Mucosa of gallbladder (tissue), 1 donor: ENCODE measurements at regions not wholly inside any gene's neighbourhood (a gene's known extent, or its start where the extent isn't known, plus 50 kb on each side); places are given as distances from the start of the nearest gene placed in this dataset.

Experiments used
- DNase-seq: peaks from one replicate; pipeline ENCODE4 v3.0.0-alpha.2; 2020; ENCODE audit warnings: low spot score
- donor health status: DM: no; HTN: no; CAD: no.

DNA sequence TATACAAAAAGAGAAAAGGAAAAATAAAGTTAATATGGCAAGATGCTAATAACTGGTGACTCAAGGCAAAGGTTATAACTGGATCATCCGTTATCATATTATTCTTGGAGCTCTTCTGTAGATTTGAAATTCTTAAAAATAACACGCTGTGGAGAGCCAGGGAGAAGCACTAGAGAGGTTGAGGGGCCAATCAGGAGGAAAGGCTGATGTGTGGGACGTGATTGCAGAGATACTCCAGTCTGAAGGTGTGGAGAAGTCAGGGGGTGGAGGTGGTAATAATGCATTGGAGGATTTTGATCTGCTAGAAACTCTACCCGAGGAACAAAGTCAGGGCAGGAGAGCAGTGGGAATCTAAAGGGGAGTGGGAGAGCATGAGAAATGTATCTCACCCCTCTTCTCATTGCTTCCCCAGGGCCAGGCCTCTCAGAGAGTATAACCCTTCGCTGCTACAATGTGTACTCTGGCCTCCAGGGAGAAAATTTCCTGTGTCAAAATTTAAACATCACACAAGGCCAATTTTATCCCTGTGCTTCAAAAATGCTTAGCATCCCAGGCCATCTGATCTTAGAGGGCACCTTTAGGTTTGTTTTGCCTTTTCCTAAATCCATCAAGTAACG lies 211.5 kb upstream of the SEMA6D start:
- no peak for DNase-seq

DNA sequence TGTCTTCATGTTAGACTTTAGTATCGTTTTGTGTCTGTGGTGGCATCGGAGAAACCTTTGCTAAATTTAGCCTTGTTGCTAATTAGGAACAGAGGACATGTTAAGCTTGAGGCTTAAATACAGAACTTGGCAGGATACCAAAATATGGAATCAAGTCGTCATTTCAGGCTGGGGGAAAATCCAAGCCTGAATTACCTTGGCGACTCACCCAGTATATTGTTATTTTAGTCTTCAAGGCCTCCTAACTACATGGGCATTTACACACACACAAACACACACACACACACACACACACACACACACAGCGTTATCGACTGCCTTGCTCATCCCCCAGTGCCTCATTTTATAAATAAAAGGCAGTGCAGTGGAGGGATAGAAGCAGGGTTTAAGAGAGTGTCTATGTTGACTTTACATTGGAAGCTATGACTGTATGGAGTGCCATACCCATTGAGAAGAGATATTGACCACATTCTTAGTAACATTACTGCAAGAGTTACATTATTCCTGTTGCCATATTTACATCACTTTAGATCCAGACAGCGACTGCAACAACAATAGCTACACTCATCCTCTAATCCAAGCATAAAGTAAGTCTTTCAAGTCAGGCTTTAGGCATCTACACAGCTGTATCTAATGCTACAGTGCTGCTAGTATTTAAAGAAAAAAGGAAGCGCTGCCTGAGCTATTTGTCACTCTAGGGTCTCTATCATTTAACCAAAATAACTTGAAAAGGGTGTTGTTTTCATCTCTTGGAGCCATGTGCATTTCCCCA lies 210.8 kb upstream of the SEMA6D start:
- DNase-seq = no peak

DNA sequence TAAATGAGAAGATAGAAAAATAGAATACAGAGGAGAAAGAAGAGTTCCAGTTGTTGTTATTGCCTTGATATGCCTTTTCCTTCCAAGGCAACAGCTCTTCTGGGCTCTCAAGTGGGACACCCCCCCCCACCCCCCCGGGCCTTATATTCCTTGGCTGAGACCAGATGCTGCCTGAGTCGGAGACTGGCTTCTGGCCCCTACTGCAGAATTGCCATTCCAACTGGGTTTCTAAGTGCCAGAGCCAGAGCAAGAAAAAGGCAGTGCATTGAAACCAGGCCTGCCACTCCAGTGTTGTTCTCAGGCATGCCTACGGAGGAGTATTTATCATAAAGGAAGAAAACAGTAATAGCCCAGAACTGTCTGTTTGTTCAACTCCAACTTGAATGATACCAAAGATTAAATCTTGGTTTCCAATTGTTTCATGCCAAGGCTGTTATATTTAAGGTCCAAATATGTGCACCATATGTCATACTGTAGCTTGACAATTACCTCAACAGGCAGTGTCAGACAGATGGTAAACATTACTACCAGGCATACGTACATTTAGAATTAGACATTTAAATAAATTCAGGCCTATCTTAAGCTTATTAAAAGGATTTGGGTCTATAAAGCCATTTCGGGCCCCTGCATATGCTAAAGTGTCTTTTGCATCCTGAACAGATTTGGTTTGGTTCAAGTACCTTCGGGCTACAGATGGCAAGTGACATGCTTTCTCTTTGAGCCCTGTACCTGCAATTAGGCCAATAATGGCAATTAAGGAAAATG lies 209.9 kb upstream of the SEMA6D start:
- no peak for DNase-seq

DNA sequence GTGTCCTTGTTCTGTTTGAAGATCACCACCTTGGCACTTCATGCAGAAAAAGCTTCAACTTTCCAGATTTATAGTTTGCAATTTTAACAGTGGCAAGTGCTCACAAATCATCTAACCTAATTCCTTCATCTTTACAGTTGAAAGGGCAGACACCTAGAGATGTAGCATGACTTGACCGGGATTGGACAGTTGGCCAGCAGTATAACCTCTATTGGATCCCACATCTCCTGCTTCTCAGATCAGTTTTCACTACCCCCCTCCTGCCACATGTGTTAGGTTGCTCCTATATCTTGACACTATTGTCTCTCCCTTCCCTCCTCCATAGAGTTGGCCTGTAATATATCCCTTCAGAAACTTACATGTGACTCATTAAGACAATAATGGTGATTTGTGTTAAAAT lies 206.0 kb upstream of the SEMA6D start:
- DNase-seq = no peak

DNA sequence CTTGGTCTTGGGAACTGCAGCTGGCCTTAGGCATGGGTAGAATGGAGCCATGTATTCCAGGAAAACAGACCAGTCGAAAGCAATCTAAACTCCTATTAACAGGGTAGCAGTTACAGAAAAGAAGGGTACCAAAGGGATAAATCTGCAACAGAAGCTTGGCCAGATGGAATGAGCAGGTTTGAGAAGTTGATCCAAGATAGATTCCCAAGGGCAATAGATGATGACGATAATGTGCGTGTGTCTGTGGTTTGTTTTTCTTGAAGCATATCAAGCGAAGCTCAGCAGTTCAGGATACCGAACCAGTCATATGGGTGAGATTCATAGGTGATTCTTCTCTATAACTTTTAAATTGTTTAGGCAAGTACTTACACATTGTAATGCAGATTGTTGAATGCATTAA lies 203.8 kb upstream of the SEMA6D start:
- DNase-seq = no peak

DNA sequence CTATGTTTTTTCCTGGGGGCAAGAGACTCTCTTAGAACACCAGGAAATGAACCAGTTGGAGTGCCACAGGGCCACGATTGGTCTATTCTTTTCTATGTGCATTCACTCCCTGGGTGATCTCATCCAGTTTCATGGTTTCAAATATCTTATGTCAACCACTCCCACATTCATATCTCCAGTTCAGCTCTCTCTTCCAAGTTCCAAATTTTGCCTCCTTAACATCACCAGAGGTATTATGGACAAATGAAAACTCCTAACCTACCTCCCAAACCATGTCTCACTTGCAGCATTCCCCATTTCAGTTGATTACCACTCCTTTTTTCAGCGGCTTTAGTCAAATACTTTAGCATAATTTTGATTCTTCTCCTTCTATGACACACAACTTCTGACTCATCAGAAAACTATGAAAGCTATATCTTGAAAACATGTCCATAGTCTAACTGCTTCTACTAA lies 203.1 kb upstream of the SEMA6D start:
- DNase-seq = no peak

DNA sequence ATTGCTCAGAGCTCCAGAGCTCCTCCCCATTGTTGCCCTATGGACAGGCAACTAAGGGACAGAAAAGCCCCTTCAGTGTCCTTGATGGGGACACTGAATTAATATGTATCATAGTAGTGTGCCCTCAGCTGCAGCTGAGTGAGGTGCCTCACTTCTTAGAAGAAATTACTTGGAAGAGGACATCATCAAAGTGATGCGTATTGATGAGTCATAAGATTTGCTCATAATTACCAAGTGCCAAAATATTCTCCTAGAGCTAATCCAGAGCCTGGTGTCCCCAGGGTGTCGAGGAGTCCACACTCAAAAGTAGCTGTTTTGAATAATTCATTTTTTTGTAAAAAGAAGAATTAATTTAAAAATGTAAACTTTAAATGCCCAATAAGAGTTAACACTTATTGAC lies 200.7 kb upstream of the SEMA6D start:
- DNase-seq = no peak

DNA sequence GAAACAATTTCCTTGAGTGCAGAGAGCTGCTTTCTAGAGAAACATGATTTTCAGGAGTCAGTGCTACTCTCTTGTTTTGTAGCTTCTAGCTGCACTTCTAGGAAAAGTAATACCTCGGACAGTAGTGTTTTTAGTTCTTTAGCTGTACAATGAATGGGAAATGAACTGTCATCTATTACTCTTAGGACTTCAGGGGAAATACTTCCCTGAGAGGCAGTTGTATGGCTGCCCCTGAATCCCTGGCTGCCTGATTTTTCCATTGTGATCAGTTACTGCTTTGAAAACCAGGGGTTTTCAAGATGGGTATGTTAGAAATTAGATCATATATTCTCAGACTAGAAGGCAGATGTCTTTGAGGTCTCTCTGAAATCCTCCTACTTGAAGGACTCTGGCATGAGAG lies 200.3 kb upstream of the SEMA6D start:
- no peak for DNase-seq

DNA sequence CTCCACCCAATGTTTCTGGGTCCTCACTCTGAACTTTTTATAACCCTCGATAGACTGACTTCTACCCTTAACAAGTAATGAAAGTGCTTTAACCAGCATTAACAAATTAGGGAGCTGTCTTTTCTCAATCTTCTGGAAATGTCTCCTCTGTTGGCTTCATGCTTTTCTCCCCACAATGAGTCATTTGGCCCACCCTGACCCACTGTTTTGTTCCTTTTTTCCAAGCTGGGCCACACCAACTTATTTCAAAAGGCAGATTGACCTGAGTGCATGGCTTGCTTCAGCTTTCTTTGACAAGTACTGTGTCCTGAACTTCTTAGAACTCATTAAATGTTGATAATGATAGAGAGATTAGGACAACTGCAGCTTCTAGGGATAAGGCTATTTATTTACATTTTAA lies 199.6 kb upstream of the SEMA6D start:
- DNase-seq = peak; percentile 10

DNA sequence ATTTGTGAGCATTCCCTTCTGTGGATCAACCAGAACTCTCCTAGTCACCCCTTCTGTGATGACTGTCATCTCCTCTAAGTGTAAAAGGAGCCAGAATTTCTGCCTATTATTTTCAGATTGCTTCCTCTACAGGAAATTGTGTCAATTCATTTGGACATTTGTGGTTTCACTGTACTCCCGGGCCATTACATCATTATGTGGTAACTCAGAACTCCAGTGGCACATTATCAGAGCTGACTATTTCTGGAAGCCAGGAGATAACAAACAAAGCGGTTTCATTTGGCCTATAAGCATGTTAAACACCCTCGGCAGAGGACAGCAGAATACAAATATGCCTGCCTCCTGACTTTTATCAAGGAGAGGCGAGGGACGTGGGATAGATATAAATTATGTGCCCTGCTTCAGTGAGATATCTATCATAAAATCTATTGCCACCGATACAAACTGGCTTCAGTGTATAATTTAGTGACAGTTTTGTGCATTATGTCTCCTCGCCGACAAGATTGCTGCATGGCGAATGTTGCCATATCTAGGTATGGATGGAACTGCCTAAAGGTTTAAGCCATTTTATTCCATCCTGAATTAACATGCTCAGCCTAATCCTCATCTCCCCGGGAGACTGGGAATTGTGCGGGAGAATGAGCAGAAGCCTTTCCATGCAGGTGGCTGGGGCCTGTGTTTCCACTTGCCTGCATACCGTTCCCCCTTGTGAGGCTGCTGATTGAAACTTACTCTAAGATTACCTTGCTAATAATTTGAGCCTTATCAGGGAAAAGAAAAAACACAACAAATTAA lies 193.4 kb upstream of the SEMA6D start:
- DNase-seq = no peak

DNA sequence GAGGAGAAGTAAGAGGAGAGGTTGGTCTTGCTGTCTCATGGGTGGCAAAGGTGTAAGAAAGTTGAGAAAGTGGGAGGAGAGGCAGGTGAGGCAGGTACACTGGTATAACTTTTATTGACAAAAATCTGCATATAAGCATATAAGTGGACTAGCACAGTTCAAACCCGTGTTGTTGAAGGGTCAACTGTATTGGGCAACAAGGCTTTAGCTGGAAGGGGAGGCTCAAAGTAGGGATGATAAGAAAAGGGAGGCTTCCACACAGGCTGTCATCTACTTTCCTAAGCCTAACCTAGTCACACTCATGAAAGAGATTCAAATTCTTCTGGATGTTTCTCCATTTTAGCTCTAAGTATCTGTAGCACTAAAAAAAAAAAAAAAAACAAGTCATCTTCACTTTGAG lies 188.1 kb upstream of the SEMA6D start:
- no peak for DNase-seq

DNA sequence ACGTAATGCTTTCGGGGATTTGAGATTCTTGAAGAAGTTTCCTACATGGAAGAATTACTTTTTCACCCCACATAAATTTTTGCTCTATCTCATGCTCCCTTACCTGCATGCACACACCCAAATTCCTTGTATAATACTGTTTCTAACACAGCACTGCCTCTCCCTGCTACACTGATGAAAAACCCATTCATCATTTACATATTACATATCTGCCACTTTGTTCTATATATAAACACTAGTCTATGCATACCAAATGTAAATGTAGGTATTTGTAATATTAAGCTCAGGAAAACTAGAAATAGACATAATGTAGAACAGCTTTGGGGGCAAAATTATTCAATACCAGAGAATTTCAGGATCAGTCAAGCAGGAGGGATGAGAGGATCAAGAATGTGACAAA lies 182.6 kb upstream of the SEMA6D start:
- no peak for DNase-seq

DNA sequence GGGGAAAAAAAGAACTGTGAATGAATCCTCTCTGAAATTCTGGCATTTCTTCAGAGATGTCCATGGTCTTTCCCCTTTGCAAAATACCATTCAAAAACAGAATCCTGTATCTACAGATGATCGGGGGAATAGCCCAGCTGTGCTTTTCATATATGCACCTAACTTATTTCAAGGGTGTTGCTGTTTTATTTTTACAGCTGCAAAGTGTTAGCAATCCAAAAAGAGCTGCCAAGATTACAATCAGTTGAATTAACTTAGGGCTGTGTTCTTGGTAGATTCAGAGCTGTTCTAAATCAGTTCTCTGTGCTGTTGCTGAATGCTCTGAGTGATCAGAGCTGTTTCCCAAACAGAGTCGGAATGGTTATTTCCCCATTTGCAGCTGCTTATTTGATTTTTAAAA lies 175.7 kb upstream of the SEMA6D start:
- no peak for DNase-seq

DNA sequence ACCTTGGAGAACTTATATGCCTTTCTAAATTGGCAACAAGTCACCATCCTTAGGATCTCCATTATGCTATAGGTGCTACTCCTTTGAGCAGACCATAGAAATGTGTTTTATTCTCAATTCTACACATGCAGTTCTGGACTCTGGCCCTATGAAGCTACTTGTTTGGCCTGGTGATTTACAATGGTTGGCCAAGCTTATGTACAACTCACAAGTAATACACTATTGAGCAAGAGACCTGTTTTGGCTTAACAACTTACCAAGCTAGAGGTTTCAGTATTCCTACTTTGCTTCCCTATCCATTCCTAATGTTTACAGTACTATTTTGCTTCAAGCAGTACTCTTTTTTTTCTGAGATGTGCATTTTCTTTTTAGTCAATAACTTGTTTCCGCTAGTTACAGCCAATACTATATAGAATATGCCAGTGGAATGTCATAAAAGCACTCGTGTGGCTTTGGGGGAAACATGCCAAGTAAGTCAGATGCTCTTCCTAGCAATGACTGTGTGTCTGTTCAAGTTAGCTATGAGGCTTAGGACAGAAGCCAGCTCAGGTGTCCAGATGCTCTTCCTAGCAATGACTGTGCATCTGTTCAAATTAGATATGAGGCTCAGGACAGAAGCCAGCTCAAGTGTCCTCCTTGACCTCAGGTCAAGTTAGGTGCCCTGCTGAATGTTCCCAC lies 174.9 kb upstream of the SEMA6D start:
- DNase-seq = no peak

DNA sequence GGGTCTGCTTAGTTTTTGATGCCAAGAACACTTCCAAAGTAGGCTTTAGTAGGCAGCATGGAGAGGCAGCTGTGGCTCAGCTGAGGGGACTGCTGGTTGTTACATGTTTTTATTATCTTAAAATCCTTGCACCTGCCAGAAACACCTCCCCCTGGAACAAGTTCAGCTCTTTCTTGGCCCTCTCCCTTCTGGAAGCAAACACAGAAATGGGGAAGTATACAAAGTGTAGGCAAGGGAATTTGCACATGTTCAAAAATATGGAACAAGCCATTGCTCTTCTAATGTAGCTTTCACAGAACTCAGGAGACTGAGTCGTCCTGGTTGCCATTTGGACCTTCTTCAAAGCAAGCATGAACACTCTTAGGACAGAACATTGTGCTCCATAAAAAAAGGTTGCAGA lies 169.1 kb upstream of the SEMA6D start:
- DNase-seq = no peak

DNA sequence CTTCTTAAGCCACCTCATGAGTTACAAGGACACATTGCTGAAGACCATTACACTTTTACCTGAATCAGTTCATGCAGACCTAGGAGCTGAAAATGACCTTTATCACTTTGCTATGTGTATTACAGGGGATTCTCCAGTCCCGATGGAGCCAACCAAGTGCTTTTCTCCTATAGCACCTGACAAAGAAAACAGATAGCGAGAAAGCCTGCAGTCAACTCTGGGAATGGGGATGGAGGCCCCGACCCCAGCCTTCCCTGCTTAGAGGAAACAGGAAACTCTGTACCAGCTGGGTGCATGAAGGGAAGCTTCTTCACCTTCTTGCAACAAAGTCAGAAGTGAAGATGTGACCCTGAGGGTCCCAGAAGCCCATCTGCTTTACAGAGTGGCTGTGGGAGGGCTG lies 168.3 kb upstream of the SEMA6D start:
- DNase-seq = no peak

DNA sequence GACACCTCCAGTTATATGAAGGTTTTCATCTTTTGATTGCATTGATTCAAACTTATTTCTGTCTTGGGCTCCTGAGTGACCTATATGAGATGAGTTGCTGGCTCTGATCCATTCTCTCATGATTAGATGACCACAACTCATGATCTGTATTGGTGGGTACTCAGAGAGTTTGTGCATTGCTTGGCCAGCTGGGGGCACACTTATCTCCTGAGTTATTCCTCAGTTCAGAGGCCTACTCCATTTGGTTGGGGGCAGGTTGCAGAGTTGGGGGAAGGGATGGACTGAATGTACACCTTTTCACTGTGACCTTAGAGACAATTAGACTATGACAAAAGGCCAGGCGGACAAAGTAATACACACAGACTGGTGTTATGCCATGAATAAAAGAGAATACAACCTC lies 166.2 kb upstream of the SEMA6D start:
- no peak for DNase-seq

DNA sequence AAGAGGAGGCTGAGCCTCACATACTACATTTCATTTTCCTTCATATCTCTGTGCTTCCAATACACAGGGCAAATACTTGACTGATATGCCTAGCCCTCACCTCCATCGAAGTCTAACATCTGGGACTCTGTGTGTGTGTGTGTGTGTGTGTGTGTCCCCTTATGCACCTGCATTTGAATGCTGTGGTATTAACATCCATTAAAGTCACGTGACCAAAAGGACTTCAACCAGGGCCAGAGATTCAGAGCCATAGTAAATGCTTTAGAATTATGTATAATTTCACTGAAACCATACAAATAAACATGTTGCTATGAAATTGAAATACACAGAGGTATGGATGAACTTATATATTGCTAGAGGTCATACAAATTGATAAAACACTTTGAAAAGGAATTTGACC lies 165.8 kb upstream of the SEMA6D start:
- DNase-seq = no peak

DNA sequence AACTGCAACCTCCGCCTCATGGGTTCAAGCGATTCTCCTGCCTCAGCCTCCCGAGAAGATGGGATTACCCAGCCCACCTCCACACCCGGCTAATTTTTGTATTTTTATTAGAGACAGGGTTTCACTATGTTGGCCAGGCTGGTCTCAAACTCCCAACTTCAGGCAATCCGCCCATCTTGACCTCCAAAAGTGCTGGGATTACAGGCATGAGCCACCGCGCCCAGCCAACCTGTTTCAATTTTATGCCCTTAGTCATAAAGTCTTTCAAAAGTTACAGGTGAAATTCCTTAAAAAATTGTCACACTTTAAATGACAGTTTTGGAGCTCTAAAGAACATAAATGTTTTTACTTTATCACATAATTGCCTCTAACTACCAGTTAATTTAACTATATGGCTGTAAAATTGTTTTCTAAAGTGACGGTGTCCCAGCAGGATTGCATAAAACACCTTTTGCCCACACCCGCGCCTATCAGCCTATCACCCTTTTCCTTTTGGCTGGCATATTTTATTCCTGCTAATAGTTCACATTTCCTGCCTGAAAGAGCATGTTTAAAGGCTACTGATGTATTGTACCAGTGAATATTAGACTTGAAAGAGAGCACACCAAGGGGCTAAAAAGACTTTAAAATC lies 164.2 kb upstream of the SEMA6D start:
- no peak for DNase-seq

DNA sequence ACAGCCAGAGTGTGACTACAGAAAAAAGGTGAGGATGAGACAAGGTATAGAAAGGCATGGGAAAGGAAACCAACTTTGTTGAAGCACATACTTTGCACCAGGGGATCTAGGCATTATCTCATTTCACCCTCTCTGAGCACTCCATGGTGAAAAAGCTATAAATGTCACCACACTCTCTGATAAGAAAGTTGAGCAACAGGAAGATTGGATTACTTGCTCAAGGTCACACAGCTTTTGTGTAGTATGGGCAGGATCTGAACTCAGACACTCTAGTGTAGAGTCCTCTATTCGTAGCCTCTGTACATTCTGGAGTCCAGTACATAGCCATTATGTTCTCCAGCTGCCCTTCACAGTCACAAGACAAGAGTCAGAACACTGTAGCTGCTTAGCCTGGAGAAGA lies 163.4 kb upstream of the SEMA6D start:
- DNase-seq = no peak

DNA sequence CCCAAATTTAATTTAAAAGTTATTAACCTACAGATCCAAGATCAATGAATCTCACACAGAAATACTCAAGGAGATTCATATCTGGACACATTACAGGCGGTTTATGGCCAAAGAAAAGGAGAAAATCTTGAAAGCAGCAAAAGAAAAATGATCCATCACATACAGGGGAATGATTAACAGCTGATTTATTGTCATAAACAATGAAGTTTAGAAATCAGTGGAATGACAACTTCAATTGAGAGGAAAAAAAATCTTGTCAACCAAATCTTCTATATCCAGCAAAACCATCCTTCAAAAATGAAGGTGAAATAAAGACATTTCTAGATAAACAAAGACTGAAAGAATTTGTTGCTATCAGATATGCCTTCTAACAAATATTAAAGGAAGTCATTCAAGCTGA lies 156.2 kb upstream of the SEMA6D start:
- no peak for DNase-seq
